ENCODE measurements at regions not wholly inside any gene's neighbourhood (a gene's known extent, or its start where the extent isn't known, plus 50 kb on each side); places are given as distances from the start of the nearest gene placed in this dataset.

DNA sequence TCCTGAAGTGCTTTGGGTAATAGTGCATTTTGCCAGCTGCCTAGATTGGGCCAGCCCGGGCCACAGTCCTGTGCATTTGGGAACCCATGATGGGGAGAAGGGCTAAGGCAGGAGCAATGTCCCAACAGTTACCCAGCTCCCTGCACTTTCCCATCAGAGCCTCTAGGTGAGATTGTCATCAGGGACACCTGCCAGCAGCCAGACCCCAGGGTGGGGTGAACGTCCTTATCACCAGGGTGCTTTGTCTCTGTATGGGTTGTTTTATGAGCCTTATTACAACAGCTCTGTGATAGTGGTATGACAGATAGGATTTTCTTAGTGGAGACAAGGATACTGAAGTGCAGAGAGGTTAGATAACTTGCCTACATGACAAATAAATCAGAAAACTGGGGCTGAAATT lies 365.7 kb downstream of the OSTF1 start:
- Histone ChIP-seq H3K79me2 (replicated peaks; ENCODE audit: insufficient read depth) (no peaks in the 10 kb centered on the region), H3K27ac (ENCODE audit: low read depth) (no peak overlapping the region), H3K9me2 (ENCODE audit: insufficient read depth) (peaks cover 23% of the 10 kb centered on the region), H4K20me1 (replicated peaks; ENCODE audit: insufficient read depth) (no peaks in the 10 kb centered on the region), H3K36me3 (ENCODE audit: insufficient read depth) (no peaks in the 10 kb centered on the region), H3F3A (replicated peaks; ENCODE audit: low read depth) (no peaks in the 10 kb centered on the region), H3K27me3 (ENCODE audit: insufficient read depth) (no peaks in the 10 kb centered on the region), H3K4me2 (no peak overlapping the region), H3K4me1 (ENCODE audit: insufficient read depth) (peaks cover 24% of the 10 kb centered on the region), H2AFZ (no peak overlapping the region), H3K4me3 (no peak overlapping the region)
- TF ChIP-seq STAT1 (IDR thresholded peaks at IDR 0.05; ENCODE audit: unreplicated experiment): no peak
- TF ChIP-seq, protein P1, sequence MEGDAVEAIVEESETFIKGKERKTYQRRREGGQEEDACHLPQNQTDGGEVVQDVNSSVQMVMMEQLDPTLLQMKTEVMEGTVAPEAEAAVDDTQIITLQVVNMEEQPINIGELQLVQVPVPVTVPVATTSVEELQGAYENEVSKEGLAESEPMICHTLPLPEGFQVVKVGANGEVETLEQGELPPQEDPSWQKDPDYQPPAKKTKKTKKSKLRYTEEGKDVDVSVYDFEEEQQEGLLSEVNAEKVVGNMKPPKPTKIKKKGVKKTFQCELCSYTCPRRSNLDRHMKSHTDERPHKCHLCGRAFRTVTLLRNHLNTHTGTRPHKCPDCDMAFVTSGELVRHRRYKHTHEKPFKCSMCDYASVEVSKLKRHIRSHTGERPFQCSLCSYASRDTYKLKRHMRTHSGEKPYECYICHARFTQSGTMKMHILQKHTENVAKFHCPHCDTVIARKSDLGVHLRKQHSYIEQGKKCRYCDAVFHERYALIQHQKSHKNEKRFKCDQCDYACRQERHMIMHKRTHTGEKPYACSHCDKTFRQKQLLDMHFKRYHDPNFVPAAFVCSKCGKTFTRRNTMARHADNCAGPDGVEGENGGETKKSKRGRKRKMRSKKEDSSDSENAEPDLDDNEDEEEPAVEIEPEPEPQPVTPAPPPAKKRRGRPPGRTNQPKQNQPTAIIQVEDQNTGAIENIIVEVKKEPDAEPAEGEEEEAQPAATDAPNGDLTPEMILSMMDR (conservative IDR thresholded peaks at IDR 0.05; ENCODE audit: low read depth in 2 of 2): no peak
- TF ChIP-seq, protein P2, sequence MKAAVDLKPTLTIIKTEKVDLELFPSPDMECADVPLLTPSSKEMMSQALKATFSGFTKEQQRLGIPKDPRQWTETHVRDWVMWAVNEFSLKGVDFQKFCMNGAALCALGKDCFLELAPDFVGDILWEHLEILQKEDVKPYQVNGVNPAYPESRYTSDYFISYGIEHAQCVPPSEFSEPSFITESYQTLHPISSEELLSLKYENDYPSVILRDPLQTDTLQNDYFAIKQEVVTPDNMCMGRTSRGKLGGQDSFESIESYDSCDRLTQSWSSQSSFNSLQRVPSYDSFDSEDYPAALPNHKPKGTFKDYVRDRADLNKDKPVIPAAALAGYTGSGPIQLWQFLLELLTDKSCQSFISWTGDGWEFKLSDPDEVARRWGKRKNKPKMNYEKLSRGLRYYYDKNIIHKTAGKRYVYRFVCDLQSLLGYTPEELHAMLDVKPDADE (IDR thresholded peaks at IDR 0.05): no peak
- no peak for TF ChIP-seq NANOG (IDR thresholded peaks at IDR 0.05; ENCODE audit: borderline replicate concordance)
- TF ChIP-seq, protein P3, sequence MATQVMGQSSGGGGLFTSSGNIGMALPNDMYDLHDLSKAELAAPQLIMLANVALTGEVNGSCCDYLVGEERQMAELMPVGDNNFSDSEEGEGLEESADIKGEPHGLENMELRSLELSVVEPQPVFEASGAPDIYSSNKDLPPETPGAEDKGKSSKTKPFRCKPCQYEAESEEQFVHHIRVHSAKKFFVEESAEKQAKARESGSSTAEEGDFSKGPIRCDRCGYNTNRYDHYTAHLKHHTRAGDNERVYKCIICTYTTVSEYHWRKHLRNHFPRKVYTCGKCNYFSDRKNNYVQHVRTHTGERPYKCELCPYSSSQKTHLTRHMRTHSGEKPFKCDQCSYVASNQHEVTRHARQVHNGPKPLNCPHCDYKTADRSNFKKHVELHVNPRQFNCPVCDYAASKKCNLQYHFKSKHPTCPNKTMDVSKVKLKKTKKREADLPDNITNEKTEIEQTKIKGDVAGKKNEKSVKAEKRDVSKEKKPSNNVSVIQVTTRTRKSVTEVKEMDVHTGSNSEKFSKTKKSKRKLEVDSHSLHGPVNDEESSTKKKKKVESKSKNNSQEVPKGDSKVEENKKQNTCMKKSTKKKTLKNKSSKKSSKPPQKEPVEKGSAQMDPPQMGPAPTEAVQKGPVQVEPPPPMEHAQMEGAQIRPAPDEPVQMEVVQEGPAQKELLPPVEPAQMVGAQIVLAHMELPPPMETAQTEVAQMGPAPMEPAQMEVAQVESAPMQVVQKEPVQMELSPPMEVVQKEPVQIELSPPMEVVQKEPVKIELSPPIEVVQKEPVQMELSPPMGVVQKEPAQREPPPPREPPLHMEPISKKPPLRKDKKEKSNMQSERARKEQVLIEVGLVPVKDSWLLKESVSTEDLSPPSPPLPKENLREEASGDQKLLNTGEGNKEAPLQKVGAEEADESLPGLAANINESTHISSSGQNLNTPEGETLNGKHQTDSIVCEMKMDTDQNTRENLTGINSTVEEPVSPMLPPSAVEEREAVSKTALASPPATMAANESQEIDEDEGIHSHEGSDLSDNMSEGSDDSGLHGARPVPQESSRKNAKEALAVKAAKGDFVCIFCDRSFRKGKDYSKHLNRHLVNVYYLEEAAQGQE (IDR thresholded peaks at IDR 0.05; ENCODE audit: unreplicated experiment): no peak
- no peak for TF ChIP-seq CREB1 (CRISPR knock-in tag; IDR thresholded peaks at IDR 0.05; ENCODE audit: low read depth)
- no peak for TF ChIP-seq POLR2AphosphoS5 (IDR thresholded peaks at IDR 0.05; ENCODE audit: low read depth)
- TF ChIP-seq ZNF114 (CRISPR knock-in tag; IDR thresholded peaks at IDR 0.05): no peak
- no peak for TF ChIP-seq ZNF331 (CRISPR knock-in tag; IDR thresholded peaks at IDR 0.05; ENCODE audit: low read depth)
- TF ChIP-seq, protein P4, sequence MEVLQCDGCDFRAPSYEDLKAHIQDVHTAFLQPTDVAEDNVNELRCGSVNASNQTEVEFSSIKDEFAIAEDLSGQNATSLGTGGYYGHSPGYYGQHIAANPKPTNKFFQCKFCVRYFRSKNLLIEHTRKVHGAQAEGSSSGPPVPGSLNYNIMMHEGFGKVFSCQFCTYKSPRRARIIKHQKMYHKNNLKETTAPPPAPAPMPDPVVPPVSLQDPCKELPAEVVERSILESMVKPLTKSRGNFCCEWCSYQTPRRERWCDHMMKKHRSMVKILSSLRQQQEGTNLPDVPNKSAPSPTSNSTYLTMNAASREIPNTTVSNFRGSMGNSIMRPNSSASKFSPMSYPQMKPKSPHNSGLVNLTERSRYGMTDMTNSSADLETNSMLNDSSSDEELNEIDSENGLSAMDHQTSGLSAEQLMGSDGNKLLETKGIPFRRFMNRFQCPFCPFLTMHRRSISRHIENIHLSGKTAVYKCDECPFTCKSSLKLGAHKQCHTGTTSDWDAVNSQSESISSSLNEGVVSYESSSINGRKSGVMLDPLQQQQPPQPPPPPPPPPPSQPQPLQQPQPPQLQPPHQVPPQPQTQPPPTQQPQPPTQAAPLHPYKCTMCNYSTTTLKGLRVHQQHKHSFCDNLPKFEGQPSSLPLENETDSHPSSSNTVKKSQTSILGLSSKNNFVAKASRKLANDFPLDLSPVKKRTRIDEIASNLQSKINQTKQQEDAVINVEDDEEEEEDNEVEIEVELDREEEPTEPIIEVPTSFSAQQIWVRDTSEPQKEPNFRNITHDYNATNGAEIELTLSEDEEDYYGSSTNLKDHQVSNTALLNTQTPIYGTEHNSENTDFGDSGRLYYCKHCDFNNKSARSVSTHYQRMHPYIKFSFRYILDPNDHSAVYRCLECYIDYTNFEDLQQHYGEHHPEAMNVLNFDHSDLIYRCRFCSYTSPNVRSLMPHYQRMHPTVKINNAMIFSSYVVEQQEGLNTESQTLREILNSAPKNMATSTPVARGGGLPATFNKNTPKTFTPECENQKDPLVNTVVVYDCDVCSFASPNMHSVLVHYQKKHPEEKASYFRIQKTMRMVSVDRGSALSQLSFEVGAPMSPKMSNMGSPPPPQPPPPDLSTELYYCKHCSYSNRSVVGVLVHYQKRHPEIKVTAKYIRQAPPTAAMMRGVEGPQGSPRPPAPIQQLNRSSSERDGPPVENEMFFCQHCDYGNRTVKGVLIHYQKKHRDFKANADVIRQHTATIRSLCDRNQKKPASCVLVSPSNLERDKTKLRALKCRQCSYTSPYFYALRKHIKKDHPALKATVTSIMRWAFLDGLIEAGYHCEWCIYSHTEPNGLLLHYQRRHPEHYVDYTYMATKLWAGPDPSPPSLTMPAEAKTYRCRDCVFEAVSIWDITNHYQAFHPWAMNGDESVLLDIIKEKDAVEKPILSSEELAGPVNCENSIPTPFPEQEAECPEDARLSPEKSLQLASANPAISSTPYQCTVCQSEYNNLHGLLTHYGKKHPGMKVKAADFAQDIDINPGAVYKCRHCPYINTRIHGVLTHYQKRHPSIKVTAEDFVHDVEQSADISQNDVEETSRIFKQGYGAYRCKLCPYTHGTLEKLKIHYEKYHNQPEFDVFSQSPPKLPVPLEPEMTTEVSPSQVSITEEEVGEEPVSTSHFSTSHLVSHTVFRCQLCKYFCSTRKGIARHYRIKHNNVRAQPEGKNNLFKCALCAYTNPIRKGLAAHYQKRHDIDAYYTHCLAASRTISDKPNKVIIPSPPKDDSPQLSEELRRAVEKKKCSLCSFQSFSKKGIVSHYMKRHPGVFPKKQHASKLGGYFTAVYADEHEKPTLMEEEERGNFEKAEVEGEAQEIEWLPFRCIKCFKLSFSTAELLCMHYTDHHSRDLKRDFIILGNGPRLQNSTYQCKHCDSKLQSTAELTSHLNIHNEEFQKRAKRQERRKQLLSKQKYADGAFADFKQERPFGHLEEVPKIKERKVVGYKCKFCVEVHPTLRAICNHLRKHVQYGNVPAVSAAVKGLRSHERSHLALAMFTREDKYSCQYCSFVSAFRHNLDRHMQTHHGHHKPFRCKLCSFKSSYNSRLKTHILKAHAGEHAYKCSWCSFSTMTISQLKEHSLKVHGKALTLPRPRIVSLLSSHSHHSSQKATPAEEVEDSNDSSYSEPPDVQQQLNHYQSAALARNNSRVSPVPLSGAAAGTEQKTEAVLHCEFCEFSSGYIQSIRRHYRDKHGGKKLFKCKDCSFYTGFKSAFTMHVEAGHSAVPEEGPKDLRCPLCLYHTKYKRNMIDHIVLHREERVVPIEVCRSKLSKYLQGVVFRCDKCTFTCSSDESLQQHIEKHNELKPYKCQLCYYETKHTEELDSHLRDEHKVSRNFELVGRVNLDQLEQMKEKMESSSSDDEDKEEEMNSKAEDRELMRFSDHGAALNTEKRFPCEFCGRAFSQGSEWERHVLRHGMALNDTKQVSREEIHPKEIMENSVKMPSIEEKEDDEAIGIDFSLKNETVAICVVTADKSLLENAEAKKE (CRISPR knock-in tag; IDR thresholded peaks at IDR 0.05): no peak
- no peak for TF ChIP-seq JUNB (IDR thresholded peaks at IDR 0.05; ENCODE audit: unreplicated experiment)
- TF ChIP-seq EZH2 (IDR thresholded peaks at IDR 0.05; ENCODE audit: low read depth, unreplicated experiment): no peak
- no peak for TF ChIP-seq EZH2phosphoT487 (IDR thresholded peaks at IDR 0.05; ENCODE audit: unreplicated experiment)
- no peak overlapping the region for H3K4me3 Mint-ChIP-seq
- H3K36me3 Mint-ChIP-seq (ENCODE audit: low read depth): peaks cover 9% of the 10 kb centered on the region; the same call in 1 of the 3 replicates
- H3K9me3 Mint-ChIP-seq: peaks cover 9% of the 10 kb centered on the region; the same call in 2 of the 3 replicates
- H3K4me1 Mint-ChIP-seq: peaks cover 35% of the 10 kb centered on the region
- ATAC-seq (no peak), DNase-seq (ENCODE audit: low spot score) (no peak)
- no peak overlapping the region for H3K27ac Mint-ChIP-seq
- H3K27me3 Mint-ChIP-seq (ENCODE audit: insufficient read depth, low read depth, poor library complexity): peaks cover 2% of the 10 kb centered on the region
